ENCODE measurements at regions not wholly inside any gene's neighbourhood (a gene's known extent, or its start where the extent isn't known, plus 50 kb on each side); places are given as distances from the start of the nearest gene placed in this dataset.

GRCh38 chr7:85510287-85510686 lies 323.4 kb upstream of the SEMA3D start:
- no peak for TF ChIP-seq CTCF (IDR thresholded peaks at IDR 0.05; ENCODE audit: low read depth, low read length)
- TF ChIP-seq POLR2A (IDR thresholded peaks at IDR 0.05; ENCODE audit: extremely low read depth, insufficient read length): no peak

Data from NB4 (cell line).